Loucy (cell line): ENCODE measurements at regions not wholly inside any gene's neighbourhood (a gene's known extent, or its start where the extent isn't known, plus 50 kb on each side); places are given as distances from the start of the nearest gene placed in this dataset.

Experiments used
- H2AFZ ChIP-seq: fragments of 200-600 bp; sonication (generic); 2 replicates; pipeline ENCODE4 v1.6.0; 2016; ENCODE audit warnings: antibody characterized with exemption, mild to moderate bottlenecking, low read length, moderate library complexity
- H3F3A ChIP-seq: fragments of 200-600 bp; 2 replicates; pipeline ENCODE4 v1.6.0; 2016; ENCODE audit warnings: antibody characterized with exemption, low read depth, mild to moderate bottlenecking
- H3K27me3 ChIP-seq: fragments of 200-600 bp; sonication (generic); 2 replicates; pipeline ENCODE4 v1.6.1; 2014; ENCODE audit warnings: low read length, mild to moderate bottlenecking; ENCODE audit not compliant: insufficient read depth, poor library complexity, severe bottlenecking
- H3K36me3 ChIP-seq: fragments of 200-600 bp; sonication (generic); 2 replicates; pipeline ENCODE4 v1.6.1; 2016; ENCODE audit warnings: low read length; ENCODE audit not compliant: insufficient read depth
- H3K4me1 ChIP-seq: fragments of 200-600 bp; sonication (generic); 2 replicates; pipeline ENCODE4 v1.5.1; 2014; ENCODE audit warnings: low read length, mild to moderate bottlenecking; ENCODE audit not compliant: insufficient read depth, poor library complexity, severe bottlenecking
- H3K4me2 ChIP-seq: fragments of 200-600 bp; sonication (generic); 2 replicates; pipeline ENCODE4 v1.6.0; 2014; ENCODE audit warnings: antibody characterized with exemption, low read length, low read depth, mild to moderate bottlenecking; ENCODE audit not compliant: poor library complexity, severe bottlenecking
- H3K4me3 ChIP-seq: fragments of 200-600 bp; sonication (generic); 2 replicates; pipeline ENCODE4 v1.5.1; 2014; ENCODE audit warnings: low read length, mild to moderate bottlenecking, mixed read lengths; ENCODE audit not compliant: poor library complexity, severe bottlenecking
- H3K79me2 ChIP-seq: fragments of 200-600 bp; sonication (generic); 2 replicates; pipeline ENCODE4 v1.6.1; 2014; ENCODE audit warnings: low read length; ENCODE audit not compliant: insufficient read depth
- H3K9ac ChIP-seq: fragments of 200-600 bp; sonication (generic); 2 replicates; pipeline ENCODE4 v1.6.0; 2014; ENCODE audit warnings: mild to moderate bottlenecking, low read depth, low read length, moderate library complexity; ENCODE audit not compliant: poor library complexity, severe bottlenecking
- H3K9me2 ChIP-seq: fragments of 200-600 bp; sonication (generic); replicated peaks from 2 replicates; pipeline ENCODE4 v1.6.1; 2016; ENCODE audit warnings: low read depth, low read length, mixed read lengths
- H3K9me3 ChIP-seq: fragments of 200-600 bp; sonication (generic); 2 replicates; pipeline ENCODE4 v1.6.1; 2014; ENCODE audit warnings: mild to moderate bottlenecking, antibody characterized with exemption, low read length, low read depth; ENCODE audit not compliant: insufficient read depth
- H4K20me1 ChIP-seq: fragments of 200-600 bp; sonication (generic); 2 replicates; pipeline ENCODE4 v1.6.0; 2014; ENCODE audit warnings: antibody characterized with exemption, low read length, mild to moderate bottlenecking; ENCODE audit not compliant: insufficient read depth, poor library complexity, severe bottlenecking
- EZH2phosphoT487 ChIP-seq: fragments of 200-600 bp; IDR thresholded peaks from 2 replicates; pipeline ENCODE4 v1.6.1; 2018; ENCODE audit warnings: antibody characterized with exemption, mild to moderate bottlenecking, moderate library complexity, borderline replicate concordance
- TF ChIP-seq, protein P1 (sequence below): fragments of 200-600 bp; sonication (generic); conservative IDR thresholded peaks from 2 replicates; pipeline ENCODE4 v1.5.1; 2014; ENCODE audit warnings: mild to moderate bottlenecking, antibody characterized with exemption, low read length

DNA sequence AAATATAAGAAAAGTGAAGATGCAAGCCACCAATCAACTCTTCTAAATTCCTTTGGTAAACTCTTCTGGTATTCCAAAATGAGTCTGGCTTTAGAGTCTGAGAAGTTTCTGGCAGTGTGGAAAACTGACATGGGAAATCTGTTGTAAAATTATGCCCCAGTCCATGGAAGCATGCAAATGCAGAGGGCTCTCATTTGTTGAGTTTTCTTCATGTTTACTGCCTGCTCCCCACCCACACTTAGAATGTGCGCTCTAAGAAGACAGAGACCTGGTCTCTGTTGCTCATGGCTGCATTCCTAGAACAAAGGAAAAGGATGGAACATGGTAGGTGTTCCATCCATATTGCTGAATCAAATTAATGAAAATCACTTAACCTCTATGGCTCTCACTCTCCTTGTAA is 411.8 kb upstream of the PDZRN3 start:
- H3K79me2 ChIP-seq: no peaks in the 10 kb centered on the region
- no peak overlapping the region for H3K4me2 ChIP-seq
- H3K4me1 ChIP-seq: no peaks in the 10 kb centered on the region
- H3K9me3 ChIP-seq: no peaks in the 10 kb centered on the region
- no peak overlapping the region for H2AFZ ChIP-seq
- no peak overlapping the region for H3K9ac ChIP-seq
- TF ChIP-seq, protein P1, sequence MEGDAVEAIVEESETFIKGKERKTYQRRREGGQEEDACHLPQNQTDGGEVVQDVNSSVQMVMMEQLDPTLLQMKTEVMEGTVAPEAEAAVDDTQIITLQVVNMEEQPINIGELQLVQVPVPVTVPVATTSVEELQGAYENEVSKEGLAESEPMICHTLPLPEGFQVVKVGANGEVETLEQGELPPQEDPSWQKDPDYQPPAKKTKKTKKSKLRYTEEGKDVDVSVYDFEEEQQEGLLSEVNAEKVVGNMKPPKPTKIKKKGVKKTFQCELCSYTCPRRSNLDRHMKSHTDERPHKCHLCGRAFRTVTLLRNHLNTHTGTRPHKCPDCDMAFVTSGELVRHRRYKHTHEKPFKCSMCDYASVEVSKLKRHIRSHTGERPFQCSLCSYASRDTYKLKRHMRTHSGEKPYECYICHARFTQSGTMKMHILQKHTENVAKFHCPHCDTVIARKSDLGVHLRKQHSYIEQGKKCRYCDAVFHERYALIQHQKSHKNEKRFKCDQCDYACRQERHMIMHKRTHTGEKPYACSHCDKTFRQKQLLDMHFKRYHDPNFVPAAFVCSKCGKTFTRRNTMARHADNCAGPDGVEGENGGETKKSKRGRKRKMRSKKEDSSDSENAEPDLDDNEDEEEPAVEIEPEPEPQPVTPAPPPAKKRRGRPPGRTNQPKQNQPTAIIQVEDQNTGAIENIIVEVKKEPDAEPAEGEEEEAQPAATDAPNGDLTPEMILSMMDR: no peak
- no peak for TF ChIP-seq EZH2phosphoT487
- no peaks in the 10 kb centered on the region for H4K20me1 ChIP-seq
- no peak overlapping the region for H3K4me3 ChIP-seq
- H3K27me3 ChIP-seq: no peaks in the 10 kb centered on the region
- H3K36me3 ChIP-seq: no peaks in the 10 kb centered on the region
- no peaks in the 10 kb centered on the region for H3K9me2 ChIP-seq
- no peaks in the 10 kb centered on the region for H3F3A ChIP-seq

DNA sequence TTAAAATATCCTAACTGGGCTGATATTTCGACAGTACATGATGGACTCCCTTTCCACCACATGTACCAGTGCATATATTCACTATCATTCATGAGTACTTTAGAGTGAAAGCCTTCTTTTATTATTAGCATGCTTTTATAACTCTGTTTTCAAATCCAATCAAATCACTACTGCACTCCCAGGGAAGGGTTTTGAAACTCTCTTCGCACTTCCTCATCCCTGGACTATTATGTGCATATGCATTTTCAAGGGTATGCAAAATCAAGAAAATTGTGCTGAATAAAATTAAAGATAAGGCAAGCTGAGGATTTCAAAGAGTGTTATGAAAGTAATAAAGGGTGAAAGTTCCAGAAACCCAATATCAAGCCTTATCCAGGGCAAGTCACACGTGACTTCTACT is 411.4 kb upstream of the PDZRN3 start:
- H3K9me2 ChIP-seq: no peaks in the 10 kb centered on the region
- H3K79me2 ChIP-seq: no peaks in the 10 kb centered on the region
- H3K4me3 ChIP-seq: no peak overlapping the region
- no peaks in the 10 kb centered on the region for H3K4me1 ChIP-seq
- H3F3A ChIP-seq: no peaks in the 10 kb centered on the region
- no peak overlapping the region for H3K4me2 ChIP-seq
- H3K27me3 ChIP-seq: no peaks in the 10 kb centered on the region
- TF ChIP-seq, protein P1: no peak
- no peak for TF ChIP-seq EZH2phosphoT487
- no peaks in the 10 kb centered on the region for H4K20me1 ChIP-seq
- H3K36me3 ChIP-seq: no peaks in the 10 kb centered on the region
- H3K9ac ChIP-seq: no peak overlapping the region
- H3K9me3 ChIP-seq: no peaks in the 10 kb centered on the region
- no peak overlapping the region for H2AFZ ChIP-seq

DNA sequence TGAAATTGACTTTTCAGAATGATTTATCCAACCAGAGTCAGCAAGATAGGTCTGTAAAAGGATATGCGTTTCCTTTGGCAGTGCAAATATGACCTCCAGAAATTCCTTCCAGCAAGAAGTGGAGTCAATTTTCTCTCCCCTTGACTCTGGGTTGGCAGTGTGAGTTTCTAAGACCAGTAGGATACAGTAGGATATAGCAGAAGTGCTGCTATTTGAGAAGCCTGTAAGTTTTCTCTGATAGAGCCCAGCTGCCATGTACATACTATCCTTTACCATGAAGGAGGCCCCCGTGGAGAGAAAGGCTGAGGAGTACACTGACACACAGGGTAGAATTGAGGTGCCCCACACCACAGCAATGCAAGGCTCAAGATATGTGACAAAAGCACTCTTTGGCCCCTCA is 409.1 kb upstream of the PDZRN3 start:
- H2AFZ ChIP-seq: no peak overlapping the region
- H3K4me2 ChIP-seq: no peak overlapping the region
- no peaks in the 10 kb centered on the region for H3K9me2 ChIP-seq
- no peak overlapping the region for H3K9ac ChIP-seq
- H4K20me1 ChIP-seq: no peaks in the 10 kb centered on the region
- H3F3A ChIP-seq: no peaks in the 10 kb centered on the region
- no peaks in the 10 kb centered on the region for H3K27me3 ChIP-seq
- no peaks in the 10 kb centered on the region for H3K4me1 ChIP-seq
- H3K4me3 ChIP-seq: no peak overlapping the region
- TF ChIP-seq, protein P1: no peak
- TF ChIP-seq EZH2phosphoT487: no peak
- no peaks in the 10 kb centered on the region for H3K36me3 ChIP-seq
- H3K9me3 ChIP-seq: no peaks in the 10 kb centered on the region
- no peaks in the 10 kb centered on the region for H3K79me2 ChIP-seq
